ACC112 (cell line): ENCODE measurements at regions not wholly inside any gene's neighbourhood (a gene's known extent, or its start where the extent isn't known, plus 50 kb on each side); places are given as distances from the start of the nearest gene placed in this dataset.
"Not testable (repeated sequence)": the region's sequence is repeated elsewhere in the genome, so short reads cannot be mapped to it uniquely, and the experiment has no call there.

Experiments
- H2AFZ ChIP-seq: fragments of 200-600 bp; sonication (generic); one replicate; pipeline ENCODE4 v1.6.0; 2017; ENCODE audit warnings: antibody characterized with exemption, low read length; ENCODE audit not compliant: unreplicated experiment
- H3K27ac ChIP-seq: fragments of 200-600 bp; sonication (generic); 2 replicates; pipeline ENCODE4 v1.5.1; 2014; ENCODE audit warnings: low read depth, mild to moderate bottlenecking, antibody characterized with exemption, low read length, moderate library complexity
- H3K27me3 ChIP-seq: fragments of 200-600 bp; sonication (generic); 2 replicates; pipeline ENCODE4 v1.6.1; 2014; ENCODE audit warnings: mild to moderate bottlenecking, antibody characterized with exemption, low read length, moderate library complexity, mixed read lengths; ENCODE audit not compliant: insufficient read depth
- H3K36me3 ChIP-seq: fragments of 200-600 bp; sonication (generic); 2 replicates; pipeline ENCODE4 v1.6.1; 2016; ENCODE audit warnings: mild to moderate bottlenecking, antibody characterized with exemption, low read length, moderate library complexity, mixed read lengths; ENCODE audit not compliant: insufficient read depth
- H3K4me1 ChIP-seq: fragments of 200-600 bp; sonication (generic); one replicate; pipeline ENCODE4 v1.6.1; 2016; ENCODE audit warnings: low read length, mixed read lengths; ENCODE audit not compliant: insufficient read depth, unreplicated experiment, control insufficient read depth
- H3K4me3 ChIP-seq: fragments of 200-600 bp; sonication (generic); 2 replicates; pipeline ENCODE4 v1.5.1; 2014; ENCODE audit warnings: mild to moderate bottlenecking, low read depth, low read length
- H3K79me2 ChIP-seq: fragments of 200-600 bp; sonication (generic); one replicate; pipeline ENCODE4 v1.6.0; 2016; ENCODE audit warnings: low read length; ENCODE audit not compliant: control insufficient read depth, unreplicated experiment, insufficient read depth

GRCh38 chr9:73444821-73445220 is 293.2 kb downstream of the ANXA1 start:
- Histone ChIP-seq H3K79me2 (no peaks in the 10 kb centered on the region), H3K27ac (no peak overlapping the region), H3K4me3 (no peak overlapping the region), H2AFZ (no peak overlapping the region), H3K36me3 (no peaks in the 10 kb centered on the region), H3K27me3 (no peaks in the 10 kb centered on the region), H3K4me1 (peaks cover 3% of the 10 kb centered on the region)

- not testable (repeated sequence) for H3K4me3 ChIP-seq, H3K27me3 ChIP-seq, H3K4me1 ChIP-seq, H2AFZ ChIP-seq, H3K36me3 ChIP-seq, H3K27ac ChIP-seq, H3K79me2 ChIP-seq
These were observed 293.7 kb downstream of the ANXA1 start for GRCh38 chr9:73445384-73445783.

- H3K36me3 ChIP-seq: no peaks in the 10 kb centered on the region
- H3K27me3 ChIP-seq: no peaks in the 10 kb centered on the region
- peaks cover 3% of the 10 kb centered on the region for H3K4me1 ChIP-seq
- no peak overlapping the region for H3K27ac ChIP-seq
- H3K4me3 ChIP-seq: no peak overlapping the region
- no peaks in the 10 kb centered on the region for H3K79me2 ChIP-seq
- H2AFZ ChIP-seq: no peak overlapping the region
These were observed 294.6 kb downstream of the ANXA1 start for GRCh38 chr9:73446306-73446705.

GRCh38 chr9:73451003-73451402 is 299.3 kb downstream of the ANXA1 start:
- Histone ChIP-seq H3K27me3 (no peaks in the 10 kb centered on the region), H3K36me3 (no peaks in the 10 kb centered on the region), H3K27ac (no peak overlapping the region), H3K79me2 (no peaks in the 10 kb centered on the region), H3K4me1 (no peaks in the 10 kb centered on the region), H3K4me3 (no peak overlapping the region), H2AFZ (no peak overlapping the region)

- Histone ChIP-seq H3K4me1 (no peaks in the 10 kb centered on the region), H3K79me2 (no peaks in the 10 kb centered on the region), H2AFZ (peak overlapping the region; percentile 86), H3K36me3 (no peaks in the 10 kb centered on the region), H3K27me3 (no peaks in the 10 kb centered on the region), H3K4me3 (no peak overlapping the region), H3K27ac (no peak overlapping the region)
These were observed 308.2 kb downstream of the ANXA1 start for GRCh38 chr9:73459817-73460216.

- no peaks in the 10 kb centered on the region; the same call in 1 of the 2 replicates for H3K27me3 ChIP-seq
- no peak overlapping the region for H2AFZ ChIP-seq
- H3K4me3 ChIP-seq: no peak overlapping the region
- no peaks in the 10 kb centered on the region for H3K79me2 ChIP-seq
- H3K36me3 ChIP-seq: no peaks in the 10 kb centered on the region
- H3K27ac ChIP-seq: no peak overlapping the region
- H3K4me1 ChIP-seq: no peaks in the 10 kb centered on the region
These were observed 317.1 kb downstream of the ANXA1 start for GRCh38 chr9:73468716-73469115.

GRCh38 chr9:73470766-73471165 is 319.1 kb downstream of the ANXA1 start:
- Histone ChIP-seq H3K4me3 (no peak overlapping the region), H3K4me1 (no peaks in the 10 kb centered on the region), H2AFZ (no peak overlapping the region), H3K27me3 (no peaks in the 10 kb centered on the region; the same call in 1 of the 2 replicates), H3K79me2 (no peaks in the 10 kb centered on the region), H3K36me3 (no peaks in the 10 kb centered on the region), H3K27ac (no peak overlapping the region)

GRCh38 chr9:73474002-73474600 is 322.4 kb downstream of the ANXA1 start:
- Histone ChIP-seq H2AFZ (no peak overlapping the region), H3K27me3 (no peaks in the 10 kb centered on the region), H3K27ac (no peak overlapping the region), H3K79me2 (no peaks in the 10 kb centered on the region), H3K4me3 (no peak overlapping the region), H3K4me1 (no peaks in the 10 kb centered on the region), H3K36me3 (no peaks in the 10 kb centered on the region)

- H3K79me2 ChIP-seq: no peaks in the 10 kb centered on the region
- no peaks in the 10 kb centered on the region for H3K4me1 ChIP-seq
- H3K27me3 ChIP-seq: no peaks in the 10 kb centered on the region
- H3K36me3 ChIP-seq: no peaks in the 10 kb centered on the region
- no peak overlapping the region for H3K27ac ChIP-seq
- no peak overlapping the region for H2AFZ ChIP-seq
- no peak overlapping the region for H3K4me3 ChIP-seq
These were observed 323.0 kb downstream of the ANXA1 start for GRCh38 chr9:73474625-73475024.

- Histone ChIP-seq H3K79me2 (no peaks in the 10 kb centered on the region), H3K27me3 (peaks cover 11% of the 10 kb centered on the region), H3K4me3 (no peak overlapping the region), H3K4me1 (no peaks in the 10 kb centered on the region), H3K27ac (no peak overlapping the region), H2AFZ (no peak overlapping the region), H3K36me3 (no peaks in the 10 kb centered on the region)
These were observed 343.2 kb downstream of the ANXA1 start for GRCh38 chr9:73494894-73495293.

- Histone ChIP-seq H2AFZ (no peak overlapping the region), H3K27me3 (peaks cover 6% of the 10 kb centered on the region; the same call in 1 of the 2 replicates)
These were observed 346.1 kb downstream of the ANXA1 start for GRCh38 chr9:73497796-73498195.

More at GRCh38 chr9:73497796-73498195, 346.1 kb downstream of the ANXA1 start:
- Histone ChIP-seq H3K4me3 (no peak overlapping the region), H3K4me1 (no peaks in the 10 kb centered on the region), H3K79me2 (no peaks in the 10 kb centered on the region), H3K36me3 (no peaks in the 10 kb centered on the region), H3K27ac (no peak overlapping the region)
